ENCODE measurements at regions not wholly inside any gene's neighbourhood (a gene's known extent, or its start where the extent isn't known, plus 50 kb on each side); places are given as distances from the start of the nearest gene placed in this dataset.

DNA sequence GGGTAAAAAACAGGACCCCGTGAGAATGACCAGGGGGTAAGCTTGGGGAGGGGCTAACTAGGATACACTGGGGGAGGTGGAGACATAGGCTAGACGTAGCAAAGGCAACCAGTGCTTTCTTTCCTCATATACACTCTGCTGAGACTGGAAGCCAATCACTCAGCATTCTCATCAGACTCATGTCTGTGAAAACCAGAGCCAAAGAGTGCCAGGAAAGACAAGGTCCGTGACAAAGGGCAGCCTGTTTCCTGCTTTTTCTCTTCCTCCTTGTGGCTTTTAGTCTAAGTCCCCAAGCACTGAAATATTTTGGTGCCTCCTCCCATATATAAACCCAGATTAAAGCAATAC, 97.9 kb upstream of the NEDD9 start:
- Histone ChIP-seq H3K9me3 (ENCODE audit: insufficient read depth, low read length) (no peaks in the 10 kb centered on the region), H3K4me2 (ENCODE audit: low read depth, low read length, poor library complexity, severe bottlenecking) (no peak overlapping the region), H3K27me3 (ENCODE audit: low read length) (no peaks in the 10 kb centered on the region), H3F3A (ENCODE audit: insufficient read depth) (peaks cover 8% of the 10 kb centered on the region; the same call in 1 of the 2 replicates), H3K9ac (ENCODE audit: low read length) (no peak overlapping the region), H4K20me1 (ENCODE audit: low read depth, low read length) (no peaks in the 10 kb centered on the region), H3K9me2 (replicated peaks; ENCODE audit: insufficient read depth, low read length) (no peaks in the 10 kb centered on the region), H2AFZ (ENCODE audit: low read depth, low read length, severe bottlenecking) (no peak overlapping the region), H3K4me3 (ENCODE audit: insufficient read depth, low read length, poor library complexity, severe bottlenecking) (no peak overlapping the region), H3K36me3 (ENCODE audit: low read length) (no peaks in the 10 kb centered on the region; the same call in 1 of the 2 replicates), H3K27ac (ENCODE audit: low read depth, low read length) (no peak overlapping the region; the same call in 1 of the 2 replicates), H3K79me2 (ENCODE audit: insufficient read depth, low read length) (peaks cover 92% of the 10 kb centered on the region)
- TF ChIP-seq, protein P1, sequence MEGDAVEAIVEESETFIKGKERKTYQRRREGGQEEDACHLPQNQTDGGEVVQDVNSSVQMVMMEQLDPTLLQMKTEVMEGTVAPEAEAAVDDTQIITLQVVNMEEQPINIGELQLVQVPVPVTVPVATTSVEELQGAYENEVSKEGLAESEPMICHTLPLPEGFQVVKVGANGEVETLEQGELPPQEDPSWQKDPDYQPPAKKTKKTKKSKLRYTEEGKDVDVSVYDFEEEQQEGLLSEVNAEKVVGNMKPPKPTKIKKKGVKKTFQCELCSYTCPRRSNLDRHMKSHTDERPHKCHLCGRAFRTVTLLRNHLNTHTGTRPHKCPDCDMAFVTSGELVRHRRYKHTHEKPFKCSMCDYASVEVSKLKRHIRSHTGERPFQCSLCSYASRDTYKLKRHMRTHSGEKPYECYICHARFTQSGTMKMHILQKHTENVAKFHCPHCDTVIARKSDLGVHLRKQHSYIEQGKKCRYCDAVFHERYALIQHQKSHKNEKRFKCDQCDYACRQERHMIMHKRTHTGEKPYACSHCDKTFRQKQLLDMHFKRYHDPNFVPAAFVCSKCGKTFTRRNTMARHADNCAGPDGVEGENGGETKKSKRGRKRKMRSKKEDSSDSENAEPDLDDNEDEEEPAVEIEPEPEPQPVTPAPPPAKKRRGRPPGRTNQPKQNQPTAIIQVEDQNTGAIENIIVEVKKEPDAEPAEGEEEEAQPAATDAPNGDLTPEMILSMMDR (IDR thresholded peaks at IDR 0.05; ENCODE audit: insufficient read depth, low read length, poor library complexity, severe bottlenecking) = no peak
- TF ChIP-seq EZH2phosphoT487 (conservative IDR thresholded peaks at IDR 0.05; ENCODE audit: low read length) = no peak

DNA sequence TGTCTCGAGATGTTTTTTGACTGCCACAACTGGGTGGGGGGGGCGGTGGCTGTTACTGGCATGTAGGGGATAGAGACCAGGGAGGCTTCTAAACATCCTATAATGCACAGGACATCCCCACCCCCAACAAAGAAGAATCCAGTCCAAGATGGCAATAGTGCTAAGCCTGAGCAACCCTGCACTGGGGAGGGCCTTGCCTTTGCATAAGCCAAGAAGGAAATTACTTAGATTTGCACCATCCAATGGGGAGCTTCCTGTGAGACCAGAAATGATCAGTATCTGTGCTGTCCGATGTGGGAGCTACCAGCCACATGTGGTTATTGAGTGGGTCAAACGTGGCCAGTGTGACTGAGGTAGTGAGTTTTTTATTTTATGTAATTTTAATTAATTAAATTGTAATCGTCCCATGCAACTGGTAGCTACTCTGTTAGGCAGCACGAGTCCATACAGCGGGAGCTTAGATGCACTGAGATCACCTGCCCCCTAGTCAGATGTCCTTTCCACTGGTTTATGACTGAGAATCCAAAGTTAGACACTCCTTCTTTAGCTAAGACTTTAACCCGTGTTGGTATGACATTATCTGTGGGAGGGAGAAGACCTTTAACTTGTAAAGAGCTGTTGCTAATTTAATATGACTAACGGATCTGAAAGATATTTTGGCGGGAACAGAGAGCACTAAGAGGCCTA, 97.4 kb upstream of the NEDD9 start:
- Histone ChIP-seq H4K20me1 (ENCODE audit: low read depth, low read length) (no peaks in the 10 kb centered on the region), H3K9me3 (ENCODE audit: insufficient read depth, low read length) (no peaks in the 10 kb centered on the region), H2AFZ (ENCODE audit: low read depth, low read length, severe bottlenecking) (no peak overlapping the region), H3K9me2 (replicated peaks; ENCODE audit: insufficient read depth, low read length) (no peaks in the 10 kb centered on the region), H3F3A (ENCODE audit: insufficient read depth) (peaks cover 8% of the 10 kb centered on the region; the same call in 1 of the 2 replicates), H3K4me2 (ENCODE audit: low read depth, low read length, poor library complexity, severe bottlenecking) (no peak overlapping the region), H3K27ac (ENCODE audit: low read depth, low read length) (no peak overlapping the region; the same call in 1 of the 2 replicates), H3K4me3 (ENCODE audit: insufficient read depth, low read length, poor library complexity, severe bottlenecking) (no peak overlapping the region), H3K27me3 (ENCODE audit: low read length) (no peaks in the 10 kb centered on the region), H3K36me3 (ENCODE audit: low read length) (no peaks in the 10 kb centered on the region; the same call in 1 of the 2 replicates), H3K79me2 (ENCODE audit: insufficient read depth, low read length) (peaks cover 90% of the 10 kb centered on the region), H3K9ac (ENCODE audit: low read length) (no peak overlapping the region)
- no peak for TF ChIP-seq EZH2phosphoT487 (conservative IDR thresholded peaks at IDR 0.05; ENCODE audit: low read length)
- TF ChIP-seq, protein P1 (IDR thresholded peaks at IDR 0.05; ENCODE audit: insufficient read depth, low read length, poor library complexity, severe bottlenecking) = no peak

DNA sequence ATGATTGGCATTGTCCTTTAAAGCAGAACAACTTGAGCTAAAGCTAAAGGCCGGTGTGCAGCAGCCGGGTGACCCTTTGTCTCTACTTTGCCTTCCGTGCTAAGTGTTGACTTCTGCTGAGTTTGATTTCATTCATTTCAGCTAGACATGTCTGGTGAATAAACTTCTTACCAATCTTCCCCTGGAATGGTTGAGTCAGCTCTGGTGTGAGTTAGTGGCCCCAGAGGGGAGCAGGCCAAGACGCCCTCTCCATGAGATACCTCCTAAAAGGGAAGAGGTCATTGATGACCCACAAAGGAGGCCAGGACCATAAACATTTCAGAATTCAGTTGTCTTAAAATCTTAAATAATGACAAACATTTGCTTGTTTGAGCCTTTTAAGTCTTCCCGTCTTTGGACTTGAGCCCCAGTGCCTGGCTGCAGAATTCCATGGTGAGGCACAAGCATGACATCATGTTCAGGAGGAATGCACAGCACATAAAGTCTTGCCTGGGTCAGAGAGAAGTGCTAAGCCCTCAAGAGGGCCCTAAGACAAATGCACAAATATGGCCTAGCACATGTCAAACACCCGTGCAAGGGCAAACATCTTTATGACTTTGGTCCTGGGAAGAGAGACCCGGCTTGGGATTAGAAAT, 96.3 kb upstream of the NEDD9 start:
- Histone ChIP-seq H3K79me2 (ENCODE audit: insufficient read depth, low read length) (peaks cover 86% of the 10 kb centered on the region), H2AFZ (ENCODE audit: low read depth, low read length, severe bottlenecking) (no peak overlapping the region), H3K9me2 (replicated peaks; ENCODE audit: insufficient read depth, low read length) (no peaks in the 10 kb centered on the region), H3K27ac (ENCODE audit: low read depth, low read length) (no peak overlapping the region), H3K27me3 (ENCODE audit: low read length) (no peaks in the 10 kb centered on the region), H3K9me3 (ENCODE audit: insufficient read depth, low read length) (no peaks in the 10 kb centered on the region), H3K36me3 (ENCODE audit: low read length) (no peaks in the 10 kb centered on the region), H3K4me2 (ENCODE audit: low read depth, low read length, poor library complexity, severe bottlenecking) (no peak overlapping the region), H3K4me3 (ENCODE audit: insufficient read depth, low read length, poor library complexity, severe bottlenecking) (no peak overlapping the region), H3F3A (ENCODE audit: insufficient read depth) (peaks cover 2% of the 10 kb centered on the region; the same call in 1 of the 2 replicates), H3K9ac (ENCODE audit: low read length) (no peak overlapping the region), H4K20me1 (ENCODE audit: low read depth, low read length) (no peaks in the 10 kb centered on the region)
- no peak for TF ChIP-seq EZH2phosphoT487 (conservative IDR thresholded peaks at IDR 0.05; ENCODE audit: low read length)
- TF ChIP-seq, protein P1 (IDR thresholded peaks at IDR 0.05; ENCODE audit: insufficient read depth, low read length, poor library complexity, severe bottlenecking) = no peak

All from SU-DHL-6 (cell line).